Cardiac muscle cell (in vitro differentiated cells and primary cell): ENCODE measurements at regions not wholly inside any gene's neighbourhood (a gene's known extent, or its start where the extent isn't known, plus 50 kb on each side); places are given as distances from the start of the nearest gene placed in this dataset.
"Not testable (repeated sequence)": the region's sequence is repeated elsewhere in the genome, so short reads cannot be mapped to it uniquely, and the experiment has no call there.

Experiments used
- DNase-seq, 2 donors: peaks; one replicate each; pipeline versions ENCODE4 v3.0.0 to v3.0.0-alpha.2; 2010 to 2017; ENCODE audit warnings: low read depth in 1 of 2, low spot score in 1 of 2
- H3K27ac ChIP-seq: fragments of 200-600 bp; sonication (generic); 2 replicates; pipeline ENCODE4 v1.5.1; 2016
- H3K27me3 ChIP-seq: fragments of 200-600 bp; sonication (generic); 2 replicates; pipeline ENCODE4 v1.6.0; 2016; ENCODE audit warnings: control low read depth
- H3K36me3 ChIP-seq: fragments of 200-600 bp; sonication (generic); 2 replicates; pipeline ENCODE4 v1.5.1; 2016; ENCODE audit warnings: control low read depth
- H3K4me1 ChIP-seq: fragments of 200-600 bp; sonication (generic); 2 replicates; pipeline ENCODE4 v1.8.1; 2017; ENCODE audit warnings: low read depth, mild to moderate bottlenecking, mixed run types
- H3K4me3 ChIP-seq: fragments of 200-600 bp; sonication (generic); 2 replicates; pipeline ENCODE4 v1.5.1; 2016; ENCODE audit warnings: mild to moderate bottlenecking
- H3K9me3 ChIP-seq: fragments of 200-600 bp; sonication (generic); 2 replicates; pipeline ENCODE4 v1.5.1; 2017; ENCODE audit warnings: low read depth, mild to moderate bottlenecking, control low read depth
- CTCF ChIP-seq: IDR thresholded peaks from 2 replicates; pipeline ENCODE4 v1.5.1; 2012; ENCODE audit warnings: low read depth, mild to moderate bottlenecking, low read length

DNA sequence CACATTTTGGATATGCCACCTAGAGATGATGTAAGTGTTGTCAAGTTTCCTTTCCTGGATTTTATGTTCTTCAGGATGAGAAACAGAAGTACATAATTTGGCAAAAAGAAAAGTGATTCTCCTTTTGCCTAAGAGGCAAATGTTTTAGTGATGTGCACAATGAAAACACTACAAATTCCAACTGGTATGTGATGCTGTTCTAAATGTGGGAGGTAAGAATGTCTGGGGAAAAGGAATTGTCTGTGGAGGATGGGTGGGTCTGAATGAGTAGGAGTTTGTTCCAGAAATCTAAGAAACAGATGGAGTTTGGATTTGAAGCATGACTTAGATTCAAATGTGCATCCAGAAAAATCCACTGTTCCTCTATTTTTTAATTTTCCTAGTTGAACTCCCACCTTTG, 473.6 kb upstream of the SPRY2 start:
- Histone ChIP-seq H3K36me3 (no peaks in the 10 kb centered on the region), H3K27ac (no peak overlapping the region), H3K9me3 (no peaks in the 10 kb centered on the region), H3K27me3 (no peaks in the 10 kb centered on the region), H3K4me1 (no peaks in the 10 kb centered on the region), H3K4me3 (no peak overlapping the region)
- DNase-seq = peak in 1 of 2 donors; percentile 60
- TF ChIP-seq CTCF = no peak

- H3K36me3 ChIP-seq, H3K27me3 ChIP-seq, H3K4me1 ChIP-seq, H3K4me3 ChIP-seq, DNase-seq, H3K27ac ChIP-seq, H3K9me3 ChIP-seq: not testable (repeated sequence)
Observed at GRCh38 chr13:80810294-80810693, 469.4 kb upstream of the SPRY2 start.

GRCh38 chr13:80802946-80803345, 462.0 kb upstream of the SPRY2 start:
- H3K36me3 ChIP-seq = no peaks in the 10 kb centered on the region
- no peak overlapping the region for H3K4me3 ChIP-seq
- H3K4me1 ChIP-seq = no peaks in the 10 kb centered on the region
- H3K27ac ChIP-seq = no peak overlapping the region
- no peaks in the 10 kb centered on the region for H3K27me3 ChIP-seq
- no peaks in the 10 kb centered on the region for H3K9me3 ChIP-seq
- TF ChIP-seq CTCF = no peak
- no peak for DNase-seq

DNA sequence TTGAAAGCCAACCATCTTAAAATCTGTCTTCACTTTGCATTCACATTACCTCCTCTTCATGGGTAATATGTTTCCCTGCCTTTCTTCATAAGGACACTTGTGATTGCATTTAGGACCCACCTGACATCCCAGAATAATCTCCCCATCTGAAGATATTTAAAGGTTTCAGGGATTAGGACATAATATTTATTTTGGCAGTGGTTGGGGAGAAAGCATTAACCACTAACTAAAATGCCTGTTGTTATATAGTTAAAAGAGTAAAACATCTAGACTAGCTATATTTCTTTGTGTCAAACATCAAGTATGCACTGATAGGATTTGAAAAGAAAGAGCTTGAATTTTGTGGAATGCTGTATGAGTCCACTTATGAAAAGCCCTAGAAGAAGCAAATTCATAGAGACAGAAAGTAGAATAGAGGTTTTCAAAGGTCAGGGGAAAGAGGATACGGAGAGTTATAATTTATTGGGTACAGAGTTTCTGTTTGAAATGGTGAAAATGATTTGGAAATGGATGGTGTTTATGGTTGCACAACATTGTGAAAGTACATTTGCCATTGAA, 457.7 kb upstream of the SPRY2 start:
- no peak for DNase-seq
- Histone ChIP-seq H3K9me3 (no peaks in the 10 kb centered on the region), H3K36me3 (no peaks in the 10 kb centered on the region), H3K4me1 (no peaks in the 10 kb centered on the region), H3K4me3 (no peak overlapping the region), H3K27me3 (no peaks in the 10 kb centered on the region), H3K27ac (no peak overlapping the region)
- TF ChIP-seq CTCF = no peak

DNA sequence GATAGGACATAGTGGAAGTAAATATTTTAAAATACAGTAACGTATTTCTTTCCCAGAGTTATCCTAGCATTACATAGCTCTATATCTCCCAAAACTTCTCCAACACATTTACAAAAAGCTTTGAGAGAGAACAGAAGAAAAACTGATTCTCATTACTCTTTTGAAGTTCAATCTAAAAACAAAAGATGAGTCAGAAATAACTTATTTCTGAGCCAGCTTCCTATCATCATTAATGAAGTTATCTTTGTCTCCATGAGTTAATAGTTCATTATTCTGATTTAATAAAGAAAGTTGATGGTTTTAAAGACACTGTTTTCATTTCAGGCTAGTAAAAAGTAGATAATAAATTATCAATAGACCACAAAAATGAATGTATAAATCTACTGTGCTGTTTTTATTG, 446.7 kb upstream of the SPRY2 start:
- TF ChIP-seq CTCF = no peak
- no peaks in the 10 kb centered on the region for H3K4me1 ChIP-seq
- H3K4me3 ChIP-seq = no peak overlapping the region
- DNase-seq = no peak
- no peaks in the 10 kb centered on the region for H3K9me3 ChIP-seq
- no peaks in the 10 kb centered on the region for H3K36me3 ChIP-seq
- no peaks in the 10 kb centered on the region for H3K27me3 ChIP-seq
- H3K27ac ChIP-seq = no peak overlapping the region

DNA sequence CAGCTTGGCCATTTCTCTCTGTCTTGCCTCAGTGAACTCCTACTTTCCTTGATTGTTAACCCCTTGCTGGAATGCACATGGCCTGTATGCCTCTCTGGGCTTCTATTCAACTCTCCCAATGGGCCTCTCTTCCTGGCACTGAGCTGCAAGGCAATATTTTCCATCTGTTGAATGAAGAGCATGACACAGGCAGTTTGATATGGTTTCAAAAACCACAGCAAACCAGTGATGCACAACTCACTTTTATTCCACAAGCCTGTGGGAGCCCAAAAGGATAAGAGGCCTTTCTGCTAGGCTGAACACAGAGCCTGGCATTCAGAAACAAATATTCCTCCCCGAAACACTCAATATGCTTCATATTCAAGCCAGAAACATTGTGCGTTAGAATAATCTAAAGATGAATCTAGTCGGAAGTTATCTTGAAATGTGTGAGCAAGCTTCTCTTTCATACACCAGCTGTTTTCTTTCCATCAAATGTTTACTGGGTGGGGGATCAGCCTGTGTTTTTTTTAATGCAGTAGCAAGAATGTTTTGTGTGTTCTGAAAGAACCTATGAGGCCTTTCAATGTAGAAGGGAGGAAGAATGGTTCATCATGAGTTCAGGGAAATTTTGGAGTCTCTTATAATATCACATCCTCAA, 443.1 kb upstream of the SPRY2 start:
- DNase-seq = peak in 1 of 2 donors; percentile 88
- H3K4me1 ChIP-seq = no peaks in the 10 kb centered on the region
- H3K9me3 ChIP-seq = no peaks in the 10 kb centered on the region
- H3K27ac ChIP-seq = no peak overlapping the region
- TF ChIP-seq CTCF = no peak
- no peak overlapping the region for H3K4me3 ChIP-seq
- H3K27me3 ChIP-seq = no peaks in the 10 kb centered on the region
- H3K36me3 ChIP-seq = no peaks in the 10 kb centered on the region
